GM19328 (cell line): ENCODE measurements at regions not wholly inside any gene's neighbourhood (a gene's known extent, or its start where the extent isn't known, plus 50 kb on each side); places are given as distances from the start of the nearest gene placed in this dataset.
"Not testable (repeated sequence)": the region's sequence is repeated elsewhere in the genome, so short reads cannot be mapped to it uniquely, and the experiment has no call there.

ENCODE experiments used
- ATAC-seq: cut with Tn5 transposase; IDR thresholded peaks from one replicate; pipeline ENCODE4 v1.9.1; 2021; ENCODE audit warnings: mild to moderate bottlenecking, moderate library complexity; ENCODE audit not compliant: unreplicated experiment

DNA sequence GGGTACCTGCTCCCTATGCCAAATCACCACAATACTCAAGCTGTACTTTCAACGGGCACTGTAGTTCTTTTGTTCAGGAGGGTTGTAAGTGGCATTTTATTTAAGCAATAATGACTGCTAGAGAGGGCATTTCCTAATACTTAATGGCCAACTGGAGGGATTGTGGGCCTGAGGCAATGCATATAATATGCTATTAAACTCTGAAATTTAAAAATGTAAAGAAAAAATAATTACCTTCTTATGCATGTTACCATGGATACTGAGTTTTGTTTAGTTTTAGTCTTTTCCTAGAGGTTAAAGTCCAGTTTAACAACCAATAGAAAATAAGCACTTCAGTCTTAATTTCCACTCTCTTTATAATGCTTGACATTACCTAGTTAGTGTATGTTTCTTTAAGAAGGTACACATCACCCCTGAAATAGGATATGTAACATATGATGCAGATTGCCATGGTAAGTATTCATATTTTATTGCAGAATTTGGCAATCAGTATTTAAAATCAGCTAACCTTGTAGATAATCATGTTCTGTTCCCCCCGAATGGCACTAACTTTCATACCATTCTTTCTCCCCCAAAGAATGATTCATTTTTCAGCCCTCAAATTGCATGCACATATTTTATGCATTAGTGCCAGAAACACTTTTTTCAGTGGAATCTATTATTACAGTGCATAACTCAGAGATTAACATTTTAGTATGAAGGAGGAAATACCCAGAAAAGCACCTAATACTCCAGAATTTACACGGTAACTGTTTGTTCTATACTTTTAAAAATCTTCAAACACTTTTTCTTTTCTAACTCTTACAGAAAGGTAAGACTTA is 90.3 kb upstream of the ZNF438 start:
- ATAC-seq, result no peak

- no peak for ATAC-seq
Observed at GRCh38 chr10:31123946-31124345, 92.3 kb upstream of the ZNF438 start.

DNA sequence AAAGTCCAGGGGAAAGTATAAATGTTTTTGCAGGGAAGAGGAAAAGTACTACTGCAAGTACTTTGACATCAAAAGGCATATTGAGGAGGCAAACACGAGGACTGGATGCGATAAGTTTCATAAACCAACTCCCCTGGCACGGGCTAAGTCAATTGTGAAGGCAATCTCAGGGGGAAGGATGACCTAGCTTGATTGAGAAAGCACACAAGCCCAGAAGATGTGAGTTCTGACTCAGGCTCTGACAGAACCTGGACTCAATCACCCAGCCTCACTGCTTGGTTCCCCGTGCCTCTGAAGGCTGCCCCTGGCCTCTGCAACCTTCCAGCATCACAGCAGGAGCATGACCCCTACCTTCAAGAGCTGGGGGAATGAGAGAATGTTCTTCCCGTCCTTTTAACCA is 93.2 kb upstream of the ZNF438 start:
- ATAC-seq, result no peak

DNA sequence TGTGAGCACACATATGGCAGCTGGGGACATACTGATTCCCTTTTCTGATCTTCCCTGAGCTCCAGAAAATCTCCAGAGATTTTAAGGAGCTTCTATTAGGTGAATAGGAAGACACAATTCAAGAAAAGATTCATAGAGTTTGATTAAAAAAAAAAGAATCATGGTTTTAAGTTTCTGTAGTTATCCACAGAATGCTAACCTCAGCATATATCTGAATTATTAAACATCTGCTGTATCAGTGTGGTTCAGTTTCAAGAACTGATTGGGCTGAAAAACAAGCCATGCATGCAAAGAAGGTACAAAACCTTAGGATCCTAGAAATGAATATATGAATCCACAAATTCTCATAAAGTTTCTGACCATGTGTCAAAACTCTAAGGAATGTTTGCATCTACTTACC is 94.1 kb upstream of the ZNF438 start:
- no peak for ATAC-seq

DNA sequence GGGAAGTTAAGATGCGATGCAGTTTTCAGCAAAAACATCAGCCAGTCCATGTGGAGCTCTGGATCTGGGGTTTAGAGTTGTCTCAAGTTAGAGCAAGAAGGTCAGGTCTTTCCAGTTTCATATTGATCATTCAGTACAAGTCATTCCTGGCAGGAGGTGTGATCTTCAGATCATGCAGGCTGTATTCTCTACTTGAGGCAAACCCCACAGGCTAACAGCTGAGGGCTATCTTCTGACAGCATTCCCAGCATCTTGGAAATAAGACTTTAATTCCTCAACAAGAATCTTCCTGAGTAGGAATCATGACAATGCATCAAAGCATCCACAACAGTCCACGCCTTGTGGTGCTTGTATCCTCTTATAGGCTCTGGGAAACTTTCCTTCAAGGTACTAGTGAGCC is 94.9 kb upstream of the ZNF438 start:
- no peak for ATAC-seq

DNA sequence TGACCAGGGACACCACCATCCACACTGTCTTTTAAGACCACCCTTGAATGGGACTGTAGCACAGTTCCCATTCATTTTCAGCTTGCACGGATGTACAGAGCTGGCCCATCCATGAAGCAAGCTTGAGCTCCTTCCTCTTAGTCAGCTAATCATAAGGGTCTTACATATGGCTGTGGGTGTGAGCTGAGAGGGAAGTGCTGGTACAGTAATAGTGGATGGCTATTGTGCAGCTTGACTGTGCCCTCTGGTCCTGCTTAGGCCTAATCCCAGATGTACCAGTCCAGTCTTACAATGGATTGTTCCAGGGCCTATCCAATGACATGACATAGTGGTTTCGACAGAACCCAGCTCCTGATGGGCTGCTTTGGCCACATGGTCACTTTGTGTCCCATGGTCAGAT is 96.9 kb upstream of the ZNF438 start:
- no peak for ATAC-seq

GRCh38 chr10:31129271-31129670 is 97.6 kb upstream of the ZNF438 start:
- no peak for ATAC-seq

- no peak for ATAC-seq
Observed at GRCh38 chr10:31129880-31130405, 98.3 kb upstream of the ZNF438 start.

DNA sequence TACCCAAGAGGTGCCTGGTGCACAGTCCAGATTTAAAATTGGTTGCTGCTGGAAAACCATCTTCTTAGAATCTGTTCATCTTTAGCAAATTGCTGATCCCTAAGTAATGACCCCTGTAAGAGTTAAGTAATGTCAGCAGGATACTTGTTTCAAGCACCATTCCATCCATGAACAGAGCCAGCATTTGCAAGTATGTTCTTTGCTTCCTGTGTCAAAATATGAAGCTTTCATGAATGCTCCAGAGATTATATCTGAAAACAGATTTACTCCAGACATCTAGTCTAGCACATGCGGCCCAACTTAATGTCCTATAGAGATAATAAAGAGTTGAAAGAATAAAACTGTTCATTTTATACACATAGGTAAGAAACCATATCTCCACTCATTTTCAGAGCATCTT is 98.7 kb upstream of the ZNF438 start:
- ATAC-seq, result no peak

- ATAC-seq, result no peak
Observed at GRCh38 chr10:31131251-31131650, 99.6 kb upstream of the ZNF438 start.

GRCh38 chr10:31132681-31133244 is 101.1 kb upstream of the ZNF438 start:
- ATAC-seq, result no peak

GRCh38 chr10:31133251-31133791 is 101.7 kb upstream of the ZNF438 start:
- ATAC-seq, result no peak

GRCh38 chr10:31133792-31134310 is 102.2 kb upstream of the ZNF438 start:
- peak; percentile 51 for ATAC-seq

DNA sequence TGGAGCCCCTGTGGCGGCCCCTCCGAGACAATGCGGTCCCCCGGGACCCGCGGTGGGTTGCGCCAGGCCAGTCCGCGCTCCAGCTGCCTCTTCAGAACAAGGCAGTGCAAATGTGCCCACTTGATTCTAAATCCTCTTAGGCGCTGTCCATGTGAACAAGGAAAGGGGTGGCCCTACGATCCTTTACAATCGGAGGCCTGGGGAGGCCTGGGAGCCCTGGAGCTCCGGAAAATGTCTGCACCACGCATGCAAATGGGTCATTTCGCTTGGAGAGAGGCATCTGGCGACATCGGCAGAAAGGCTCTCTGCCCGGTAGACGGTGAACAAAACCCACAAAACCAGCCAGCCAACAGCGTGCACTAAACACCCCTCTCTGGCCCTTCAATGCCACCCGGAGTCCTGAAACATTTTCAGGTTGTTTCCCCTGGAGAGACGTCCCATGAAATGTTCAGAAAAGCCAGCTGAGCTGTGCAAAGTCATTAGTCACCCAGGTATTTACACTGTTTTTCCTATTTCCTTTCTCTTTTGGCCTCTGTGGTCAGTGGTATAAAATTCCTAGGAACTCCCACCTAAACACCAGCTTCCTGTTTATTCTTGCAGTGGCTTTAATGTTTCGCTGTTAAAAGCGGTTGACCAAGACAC is 102.8 kb upstream of the ZNF438 start:
- peak; percentile 29 for ATAC-seq

- no peak for ATAC-seq
Observed at GRCh38 chr10:31135171-31135570, 103.5 kb upstream of the ZNF438 start.

DNA sequence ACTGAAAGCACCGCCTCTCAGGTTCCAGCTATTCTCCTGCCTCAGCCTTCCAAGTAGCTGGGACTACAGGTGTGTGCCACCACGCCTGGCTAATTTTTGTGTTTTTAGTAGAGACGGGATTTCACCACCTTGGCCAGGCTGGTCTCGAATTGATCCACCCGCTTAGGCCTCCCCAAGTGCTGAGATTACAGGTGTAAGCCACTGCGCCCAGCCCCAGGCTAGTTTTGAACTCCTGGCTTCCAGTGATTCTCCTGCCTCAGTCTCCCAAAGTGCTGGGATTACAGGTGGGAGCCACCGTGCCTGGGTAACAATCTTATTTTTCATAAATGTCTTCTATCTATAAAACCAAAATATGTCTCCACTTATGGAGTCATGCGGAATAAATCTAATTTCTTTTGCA is 104.1 kb upstream of the ZNF438 start:
- not testable (repeated sequence) for ATAC-seq

GRCh38 chr10:31136386-31136785 is 104.7 kb upstream of the ZNF438 start:
- ATAC-seq, result no peak

DNA sequence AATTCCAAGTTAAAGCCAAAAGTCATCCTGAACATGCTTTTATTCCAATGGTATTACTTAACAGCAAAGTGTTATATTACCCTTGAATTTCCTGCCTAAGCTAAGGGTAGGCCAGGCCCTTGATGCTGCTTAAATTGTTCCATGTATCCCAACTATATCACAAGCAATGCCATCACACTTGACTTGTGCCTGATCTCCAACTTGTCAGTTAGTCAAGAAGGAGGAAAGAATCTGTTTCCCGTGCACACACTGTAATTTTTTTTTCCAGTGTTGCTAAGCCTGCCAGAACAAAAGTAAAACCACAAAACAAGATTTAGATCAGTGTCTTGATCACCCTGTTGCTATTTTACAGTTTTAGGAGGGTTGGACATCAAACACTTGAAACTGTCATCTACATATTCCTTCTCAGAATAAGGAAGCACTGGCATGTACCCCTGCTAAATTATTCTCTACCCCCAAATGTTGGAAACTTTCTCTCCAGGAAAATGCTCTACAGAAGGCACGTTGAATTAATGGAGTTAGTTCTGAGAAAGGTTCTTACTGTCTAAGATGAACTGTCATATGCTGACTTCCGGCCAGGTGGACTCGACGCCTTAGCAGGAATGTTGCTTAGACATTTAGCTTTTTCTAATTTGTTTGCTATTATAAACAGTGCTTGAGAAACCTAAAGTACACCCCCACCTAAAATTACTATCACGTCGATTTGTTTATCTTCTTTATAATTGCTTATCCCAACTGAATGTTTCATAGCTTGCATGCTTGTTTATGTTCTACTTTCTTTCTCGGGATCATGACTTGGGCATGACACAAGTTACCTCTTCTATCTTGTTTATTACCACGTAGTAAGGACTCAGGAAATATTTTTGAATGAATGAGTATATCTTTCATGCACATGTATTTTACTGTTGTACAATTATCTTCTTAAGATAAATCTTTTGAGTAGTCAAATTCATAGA is 105.5 kb upstream of the ZNF438 start:
- no peak for ATAC-seq

DNA sequence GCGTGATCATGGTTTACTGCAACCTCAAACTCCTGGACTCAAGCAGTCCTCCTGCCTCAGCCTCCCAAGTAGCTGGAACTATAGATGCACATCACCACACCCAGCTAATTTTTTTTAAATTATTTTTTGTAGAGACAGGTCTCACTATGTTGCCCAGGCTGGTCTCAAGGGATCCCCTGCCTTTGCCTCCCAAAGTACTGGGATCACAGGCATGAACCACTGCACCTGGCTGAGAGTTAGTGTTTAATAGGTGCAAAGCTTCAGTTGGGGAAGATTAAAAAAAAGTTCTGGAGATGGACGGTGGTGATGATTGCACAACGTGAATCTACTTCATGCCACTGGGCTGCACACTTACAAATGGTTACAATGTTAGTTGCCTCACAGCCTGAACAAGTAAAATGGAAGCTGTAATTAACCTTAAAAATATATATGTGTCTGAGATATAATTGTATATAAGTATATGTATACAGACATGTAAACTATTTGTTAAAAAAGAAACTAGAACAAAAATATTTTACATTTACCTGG is 106.4 kb upstream of the ZNF438 start:
- ATAC-seq, result no peak

GRCh38 chr10:31139497-31139896 is 107.8 kb upstream of the ZNF438 start:
- ATAC-seq, result no peak
